GM10248 (cell line): ENCODE measurements at regions not wholly inside any gene's neighbourhood (a gene's known extent, or its start where the extent isn't known, plus 50 kb on each side); places are given as distances from the start of the nearest gene placed in this dataset.

Experiments
- CTCF ChIA-PET: fragments of 300-600 bp; sonication (Branson Sonifier 250); formaldehyde crosslinking; extraction: SDS; loops from one replicate; lab custom pipeline; 2021; ENCODE audit warnings: antibody characterized with exemption; lab: Yijun Ruan, JAX
- POLR2A ChIA-PET: fragments of 350-650 bp; sonication (Branson Sonifier 250); formaldehyde crosslinking; extraction: SDS; loops from one replicate; lab custom pipeline; 2020; ENCODE audit warnings: antibody characterized with exemption; lab: Yijun Ruan, JAX
- DNase-seq: peaks from one replicate; pipeline ENCODE4 v3.0.0; 2012; ENCODE audit errors: extremely low spot score
- CTCF ChIP-seq: IDR thresholded peaks from 2 replicates; pipeline ENCODE4 v1.5.1; 2012; ENCODE audit warnings: mild to moderate bottlenecking, low read depth; ENCODE audit errors: extremely low read depth, missing control alignments, control extremely low read depth

- DNase-seq = no peak
- no peak for TF ChIP-seq CTCF
- ChIA-PET CTCF (no interaction called here), POLR2A (no interaction called here)
These were observed 88.2 kb downstream of the SCG2 start for GRCh38 chr2:223513771-223514455.

- ChIA-PET POLR2A (no interaction called here), CTCF (interaction anchor here (1.8 kb wide), 1 partner anchor 11 kb away, joined by 4 read pairs; no protein-coding TSS in a partner anchor)
- no peak for TF ChIP-seq CTCF
- no peak for DNase-seq
These were observed 82.7 kb downstream of the SCG2 start for GRCh38 chr2:223519471-223519870.

DNA sequence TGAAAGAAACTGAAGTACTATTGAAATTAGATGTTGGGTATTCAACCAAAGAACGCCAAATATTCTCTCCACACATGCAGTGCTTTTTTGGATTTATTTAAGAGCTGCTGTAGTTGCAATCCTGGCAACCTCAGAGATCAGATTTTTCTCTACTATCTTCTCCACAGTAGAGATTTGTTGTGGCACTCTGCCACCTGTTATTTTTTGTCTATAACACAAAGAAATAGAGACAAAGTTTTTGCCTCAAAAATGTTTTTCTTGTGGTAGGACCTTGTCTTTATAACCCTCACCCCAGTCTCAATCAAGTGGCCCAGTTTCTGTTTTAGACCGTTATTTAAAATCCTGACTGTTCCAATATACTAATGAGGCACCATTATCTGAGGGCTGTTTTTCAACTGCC, 79.4 kb downstream of the SCG2 start:
- CTCF ChIA-PET = no interaction called here
- DNase-seq = no peak
- no peak for TF ChIP-seq CTCF
- POLR2A ChIA-PET = no interaction called here

DNA sequence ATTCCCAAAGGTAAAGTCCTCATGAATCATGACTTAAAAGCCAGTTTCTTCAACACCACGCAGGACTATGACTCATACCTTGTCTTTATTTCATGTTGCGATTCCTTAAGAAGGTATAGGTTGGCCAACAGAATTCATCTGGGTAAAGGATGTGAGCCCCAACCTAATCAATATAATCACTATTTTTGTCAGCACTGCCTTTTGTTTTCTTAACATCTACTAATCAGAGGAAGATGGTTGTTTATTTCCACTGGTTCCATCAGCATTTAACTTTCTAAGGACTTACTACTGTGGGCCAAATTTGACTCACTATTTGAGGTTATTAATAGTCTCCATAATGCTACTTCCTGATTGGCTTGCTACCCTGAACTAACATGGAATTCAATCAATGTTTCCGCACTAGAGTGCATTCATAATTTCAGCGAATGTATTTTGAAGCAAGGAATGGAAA, 78.6 kb downstream of the SCG2 start:
- no peak for TF ChIP-seq CTCF
- POLR2A ChIA-PET = no interaction called here
- no peak for DNase-seq
- CTCF ChIA-PET = no interaction called here

GRCh38 chr2:223524066-223524465, 78.1 kb downstream of the SCG2 start:
- ChIA-PET CTCF (no interaction called here), POLR2A (no interaction called here)
- TF ChIP-seq CTCF = no peak
- no peak for DNase-seq

- CTCF ChIA-PET = no interaction called here
- no peak for TF ChIP-seq CTCF
- POLR2A ChIA-PET = no interaction called here
- DNase-seq = no peak
These were observed 76.1 kb downstream of the SCG2 start for GRCh38 chr2:223526106-223526505.

DNA sequence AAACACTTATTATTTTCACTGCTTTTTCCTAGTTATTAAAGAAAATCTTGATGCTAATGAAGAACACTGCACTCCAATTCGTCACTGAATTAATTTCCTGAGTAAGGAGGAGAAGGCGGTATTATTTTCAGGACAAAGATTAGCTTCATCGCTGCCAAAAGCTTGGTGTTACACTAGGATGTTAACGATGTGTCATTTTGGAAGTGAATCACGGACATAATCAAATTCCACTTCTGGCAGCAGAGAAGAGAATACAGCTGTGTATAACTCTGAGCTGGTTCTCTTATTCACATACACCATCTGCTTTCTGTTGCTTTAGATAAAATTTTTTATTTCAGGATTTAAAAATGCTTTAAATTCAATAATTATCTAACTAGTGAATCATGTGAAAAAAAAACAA, 74.1 kb downstream of the SCG2 start:
- no peak for TF ChIP-seq CTCF
- CTCF ChIA-PET = no interaction called here
- no peak for DNase-seq
- POLR2A ChIA-PET = no interaction called here
